Right renal pelvis (tissue), 4 donors: ENCODE measurements at regions not wholly inside any gene's neighbourhood (a gene's known extent, or its start where the extent isn't known, plus 50 kb on each side); places are given as distances from the start of the nearest gene placed in this dataset.

Experiments
- DNase-seq, 4 donors: peaks; one replicate each; pipeline ENCODE4 v3.0.0-alpha.2; 2013; ENCODE audit warnings: low read depth in 4 of 4, low spot score in 3 of 4, missing footprints in 1 of 4

- DNase-seq: no peak
Measured at GRCh38 chr10:130455111-130455695, 319.0 kb downstream of the GLRX3 start.

GRCh38 chr10:130455791-130456190 is 319.6 kb downstream of the GLRX3 start:
- no peak for DNase-seq

- no peak for DNase-seq
Measured at GRCh38 chr10:130456616-130457015, 320.4 kb downstream of the GLRX3 start.

- DNase-seq: no peak
Measured at GRCh38 chr10:130458509-130458908, 322.3 kb downstream of the GLRX3 start.

GRCh38 chr10:130459011-130459410 is 322.8 kb downstream of the GLRX3 start:
- no peak for DNase-seq

GRCh38 chr10:130459851-130460490 is 323.8 kb downstream of the GLRX3 start:
- DNase-seq: no peak

- DNase-seq: no peak
Measured at GRCh38 chr10:130461631-130462030, 325.4 kb downstream of the GLRX3 start.

- no peak for DNase-seq
Measured at GRCh38 chr10:130463104-130463875, 327.1 kb downstream of the GLRX3 start.

- no peak for DNase-seq
Measured at GRCh38 chr10:130463876-130464364, 327.7 kb downstream of the GLRX3 start.

GRCh38 chr10:130464426-130464825 is 328.2 kb downstream of the GLRX3 start:
- no peak for DNase-seq

- no peak for DNase-seq
Measured at GRCh38 chr10:130466271-130466997, 330.2 kb downstream of the GLRX3 start.

- no peak for DNase-seq
Measured at GRCh38 chr10:130470286-130470685, 334.1 kb downstream of the GLRX3 start.

GRCh38 chr10:130470973-130471372 is 334.8 kb downstream of the GLRX3 start:
- no peak for DNase-seq

GRCh38 chr10:130471486-130471885 is 335.3 kb downstream of the GLRX3 start:
- DNase-seq: no peak

- DNase-seq: no peak
Measured at GRCh38 chr10:130472236-130472635, 336.0 kb downstream of the GLRX3 start.

- no peak for DNase-seq
Measured at GRCh38 chr10:130474591-130474990, 338.4 kb downstream of the GLRX3 start.

- no peak for DNase-seq
Measured at GRCh38 chr10:130477360-130477759, 341.2 kb downstream of the GLRX3 start.

GRCh38 chr10:130479146-130479545 is 343.0 kb downstream of the GLRX3 start:
- no peak for DNase-seq

GRCh38 chr10:130479926-130480325 is 343.7 kb downstream of the GLRX3 start:
- no peak for DNase-seq

GRCh38 chr10:130480491-130480890 is 344.3 kb downstream of the GLRX3 start:
- DNase-seq: no peak
